ENCODE measurements at regions not wholly inside any gene's neighbourhood (a gene's known extent, or its start where the extent isn't known, plus 50 kb on each side); places are given as distances from the start of the nearest gene placed in this dataset.

- TF ChIP-seq CTCF (IDR thresholded peaks at IDR 0.05): no peak
- no peak for TF ChIP-seq POLR2A (IDR thresholded peaks at IDR 0.05)
Observed at GRCh38 chr2:2886922-2887321, 490.7 kb downstream of the EIPR1 start.
